ENCODE measurements at regions not wholly inside any gene's neighbourhood (a gene's known extent, or its start where the extent isn't known, plus 50 kb on each side); places are given as distances from the start of the nearest gene placed in this dataset.

DNA sequence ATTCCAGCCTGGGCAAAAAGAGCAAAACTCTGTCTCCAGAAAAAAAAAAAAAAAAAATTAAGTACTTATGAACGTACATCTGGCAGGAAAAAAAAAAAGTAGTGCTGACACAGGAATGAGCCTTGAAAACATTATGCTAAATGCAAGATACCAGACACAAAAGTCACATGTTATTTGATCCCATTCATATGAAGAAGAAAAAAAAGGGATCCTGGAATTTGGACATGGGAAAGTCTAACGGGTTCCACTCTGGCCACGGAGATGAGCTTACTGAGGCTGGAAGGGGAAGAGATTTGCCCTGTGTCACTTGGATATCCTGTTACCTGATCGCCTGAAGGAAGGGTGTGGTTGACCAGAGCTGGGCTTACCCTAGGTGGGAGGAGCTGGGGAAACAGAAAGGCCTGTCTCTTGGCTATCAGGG lies 251.9 kb downstream of the PARN start:
- TF ChIP-seq, protein P1, sequence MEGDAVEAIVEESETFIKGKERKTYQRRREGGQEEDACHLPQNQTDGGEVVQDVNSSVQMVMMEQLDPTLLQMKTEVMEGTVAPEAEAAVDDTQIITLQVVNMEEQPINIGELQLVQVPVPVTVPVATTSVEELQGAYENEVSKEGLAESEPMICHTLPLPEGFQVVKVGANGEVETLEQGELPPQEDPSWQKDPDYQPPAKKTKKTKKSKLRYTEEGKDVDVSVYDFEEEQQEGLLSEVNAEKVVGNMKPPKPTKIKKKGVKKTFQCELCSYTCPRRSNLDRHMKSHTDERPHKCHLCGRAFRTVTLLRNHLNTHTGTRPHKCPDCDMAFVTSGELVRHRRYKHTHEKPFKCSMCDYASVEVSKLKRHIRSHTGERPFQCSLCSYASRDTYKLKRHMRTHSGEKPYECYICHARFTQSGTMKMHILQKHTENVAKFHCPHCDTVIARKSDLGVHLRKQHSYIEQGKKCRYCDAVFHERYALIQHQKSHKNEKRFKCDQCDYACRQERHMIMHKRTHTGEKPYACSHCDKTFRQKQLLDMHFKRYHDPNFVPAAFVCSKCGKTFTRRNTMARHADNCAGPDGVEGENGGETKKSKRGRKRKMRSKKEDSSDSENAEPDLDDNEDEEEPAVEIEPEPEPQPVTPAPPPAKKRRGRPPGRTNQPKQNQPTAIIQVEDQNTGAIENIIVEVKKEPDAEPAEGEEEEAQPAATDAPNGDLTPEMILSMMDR (IDR thresholded peaks at IDR 0.05), result no peak
- TF ChIP-seq POLR2A (IDR thresholded peaks at IDR 0.05), result no peak
